Mesenteric fat pad (tissue), 1 donor: ENCODE measurements at regions not wholly inside any gene's neighbourhood (a gene's known extent, or its start where the extent isn't known, plus 50 kb on each side); places are given as distances from the start of the nearest gene placed in this dataset.

ENCODE experiments used
- DNase-seq: peaks from one replicate; pipeline ENCODE4 v3.0.0-alpha.2; 2020; ENCODE audit warnings: low spot score
- donor health status: DM: yes; HTN: yes; CAD: no.

GRCh38 chr18:72470391-72470790 lies 73.8 kb downstream of the CBLN2 start:
- no peak for DNase-seq

GRCh38 chr18:72468021-72468710 lies 76.0 kb downstream of the CBLN2 start:
- DNase-seq: no peak

- DNase-seq: no peak
Observed at GRCh38 chr18:72460210-72460680, 83.9 kb downstream of the CBLN2 start.

GRCh38 chr18:72458271-72458670 lies 85.9 kb downstream of the CBLN2 start:
- no peak for DNase-seq

- DNase-seq: no peak
Observed at GRCh38 chr18:72456802-72457201, 87.3 kb downstream of the CBLN2 start.

- DNase-seq: no peak
Observed at GRCh38 chr18:72452328-72452727, 91.8 kb downstream of the CBLN2 start.

GRCh38 chr18:72444798-72445155 lies 99.4 kb downstream of the CBLN2 start:
- no peak for DNase-seq

GRCh38 chr18:72444111-72444797 lies 99.9 kb downstream of the CBLN2 start:
- DNase-seq: no peak

- DNase-seq: no peak
Observed at GRCh38 chr18:72436401-72436800, 107.7 kb downstream of the CBLN2 start.

- DNase-seq: no peak
Observed at GRCh38 chr18:72433756-72434155, 110.4 kb downstream of the CBLN2 start.

GRCh38 chr18:72427721-72428120 lies 116.4 kb downstream of the CBLN2 start:
- DNase-seq: no peak

GRCh38 chr18:72419914-72420313 lies 124.2 kb downstream of the CBLN2 start:
- DNase-seq: no peak

- DNase-seq: no peak
Observed at GRCh38 chr18:72412927-72413326, 131.2 kb downstream of the CBLN2 start.

GRCh38 chr18:72411261-72411660 lies 132.9 kb downstream of the CBLN2 start:
- DNase-seq: no peak

GRCh38 chr18:72410399-72410798 lies 133.7 kb downstream of the CBLN2 start:
- DNase-seq: no peak

GRCh38 chr18:72409903-72410302 lies 134.2 kb downstream of the CBLN2 start:
- no peak for DNase-seq

GRCh38 chr18:72407048-72407447 lies 137.1 kb downstream of the CBLN2 start:
- no peak for DNase-seq

GRCh38 chr18:72391951-72392350 lies 152.2 kb downstream of the CBLN2 start:
- no peak for DNase-seq

- no peak for DNase-seq
Observed at GRCh38 chr18:72391427-72391826, 152.7 kb downstream of the CBLN2 start.

GRCh38 chr18:72378016-72378415 lies 166.1 kb downstream of the CBLN2 start:
- DNase-seq: no peak

- no peak for DNase-seq
Observed at GRCh38 chr18:72376256-72376655, 167.9 kb downstream of the CBLN2 start.

- no peak for DNase-seq
Observed at GRCh38 chr18:72375618-72376017, 168.5 kb downstream of the CBLN2 start.

GRCh38 chr18:72372076-72372475 lies 172.1 kb downstream of the CBLN2 start:
- DNase-seq: no peak
